Heart left ventricle (tissue), 13 donors: ENCODE measurements at regions not wholly inside any gene's neighbourhood (a gene's known extent, or its start where the extent isn't known, plus 50 kb on each side); places are given as distances from the start of the nearest gene placed in this dataset.

ENCODE experiments used
- CTCF ChIP-seq, 12 donors: fragments of 200-600 bp; sonication (generic) in 4 of 12; IDR thresholded peaks; one replicate each; pipeline versions ENCODE4 v1.5.0 to v1.8.0; 2018 to 2022; ENCODE audit warnings: antibody characterized with exemption in 12 of 12, mild to moderate bottlenecking in 5 of 12
- POLR2A ChIP-seq, 2 donors: fragments of 450-650 bp; IDR thresholded peaks; one replicate each; pipeline ENCODE4 v1.6.1; 2017; ENCODE audit warnings: antibody characterized with exemption in 2 of 2, mild to moderate bottlenecking in 2 of 2, moderate library complexity in 2 of 2
- donor health status: ischemic (EF 13 %, LVEDD 7.1; RV severe dilation, severe dysfunction).
- donor health status: DM: no; HTN: yes; CAD: no.
- donor health status: DM: no; HTN: no; CAD: no.
- donor health status: ischemic (EF 25% LVEDD 6.9; RV normal size, moderate dysfunction).
- donor health status: ischemic (EF 25% LVEDD 5.7; RV mildly dilated, moderate dysfunction).
- donor health status: ischemic (EF 35%, LVEDD 5.7; RV mildly dilated, moderate dysfunction).
- donor health status: nonischemic (EF 11% LVEDD 7.7; RV severe dilation, severe dysfunction).
- donor health status: DM: yes; HTN: yes; CAD: no.
- donor health status: PGD.
- donor health status: ischemic (EF 29% LVEDD 5.4; RV normal size, mild dysfunction).
- donor health status: nonischemic (EF 23%, LVEDD 6.1; RV moderate dilation, normal function).

- TF ChIP-seq CTCF (IDR thresholded peaks at IDR 0.05) (peak in 3 of 12 donors; percentile 7 to 43 (median 19)), POLR2A (IDR thresholded peaks at IDR 0.05) (no peak)
Measured at GRCh38 chr5:51960617-51961121, 577.4 kb downstream of the ISL1 start.
